ENCODE measurements at regions not wholly inside any gene's neighbourhood (a gene's known extent, or its start where the extent isn't known, plus 50 kb on each side); places are given as distances from the start of the nearest gene placed in this dataset.

DNA sequence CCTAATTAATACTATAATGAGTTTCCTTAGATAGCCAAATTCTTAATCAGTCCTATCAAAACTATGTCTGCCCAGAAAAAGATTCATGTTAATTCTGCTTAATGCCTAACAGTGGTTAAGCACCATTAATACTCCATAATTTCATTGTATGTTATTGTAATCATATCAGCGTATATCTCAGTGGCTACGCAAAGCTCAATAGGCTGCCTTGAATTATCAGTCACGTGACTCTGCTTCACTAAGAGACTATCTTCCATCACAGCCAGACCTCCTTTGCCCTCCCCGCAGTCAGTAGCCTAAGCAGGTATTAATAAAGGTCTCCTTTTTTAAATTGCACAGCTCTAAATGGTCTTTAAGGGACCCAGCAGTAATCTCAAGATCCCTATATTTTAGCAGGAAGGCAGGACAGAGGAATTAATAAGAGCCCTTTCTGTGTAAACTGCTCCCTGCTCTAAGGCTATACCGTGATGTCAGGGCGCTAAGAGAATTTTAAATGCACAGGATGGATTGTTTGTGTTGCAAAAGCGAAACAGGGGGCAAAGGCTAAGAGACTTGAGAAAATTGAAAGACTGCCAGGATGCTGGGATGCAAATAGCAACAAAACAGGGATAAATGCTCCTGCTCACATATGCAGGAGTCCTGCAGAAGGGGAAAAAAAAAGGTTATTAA lies 215.6 kb upstream of the POU3F3 start:
- H3K36me3 ChIP-seq: no peaks in the 10 kb centered on the region
- TF ChIP-seq CTCF (IDR thresholded peaks at IDR 0.05): no peak
- no peak overlapping the region for H3K27ac ChIP-seq
- no peaks in the 10 kb centered on the region for H3K9me3 ChIP-seq
- no peaks in the 10 kb centered on the region for H3K27me3 ChIP-seq
- H3K4me3 ChIP-seq (ENCODE audit: low read depth in 1 of 2, low read length in 1 of 2): no peak overlapping the region
- H3K4me1 ChIP-seq (ENCODE audit: control insufficient read depth in 1 of 2, insufficient read depth in 1 of 2, low read depth in 1 of 2, low read length in 1 of 2): no peaks in the 10 kb centered on the region

- no peak for TF ChIP-seq CTCF (IDR thresholded peaks at IDR 0.05)
- Histone ChIP-seq H3K27me3 (no peaks in the 10 kb centered on the region), H3K36me3 (no peaks in the 10 kb centered on the region), H3K4me1 (ENCODE audit: control insufficient read depth in 1 of 2, insufficient read depth in 1 of 2, low read depth in 1 of 2, low read length in 1 of 2) (no peaks in the 10 kb centered on the region), H3K9me3 (no peaks in the 10 kb centered on the region), H3K4me3 (ENCODE audit: low read depth in 1 of 2, low read length in 1 of 2) (no peak overlapping the region), H3K27ac (no peak overlapping the region)
Observed at GRCh38 chr2:104638859-104639202, 215.1 kb upstream of the POU3F3 start.

GRCh38 chr2:104641786-104642185 lies 212.1 kb upstream of the POU3F3 start:
- no peak overlapping the region for H3K27ac ChIP-seq
- H3K9me3 ChIP-seq: no peaks in the 10 kb centered on the region
- H3K36me3 ChIP-seq: no peaks in the 10 kb centered on the region
- no peak for TF ChIP-seq CTCF (IDR thresholded peaks at IDR 0.05)
- no peaks in the 10 kb centered on the region for H3K27me3 ChIP-seq
- no peak overlapping the region for H3K4me3 ChIP-seq (ENCODE audit: low read depth in 1 of 2, low read length in 1 of 2)
- H3K4me1 ChIP-seq (ENCODE audit: control insufficient read depth in 1 of 2, insufficient read depth in 1 of 2, low read depth in 1 of 2, low read length in 1 of 2): no peaks in the 10 kb centered on the region

DNA sequence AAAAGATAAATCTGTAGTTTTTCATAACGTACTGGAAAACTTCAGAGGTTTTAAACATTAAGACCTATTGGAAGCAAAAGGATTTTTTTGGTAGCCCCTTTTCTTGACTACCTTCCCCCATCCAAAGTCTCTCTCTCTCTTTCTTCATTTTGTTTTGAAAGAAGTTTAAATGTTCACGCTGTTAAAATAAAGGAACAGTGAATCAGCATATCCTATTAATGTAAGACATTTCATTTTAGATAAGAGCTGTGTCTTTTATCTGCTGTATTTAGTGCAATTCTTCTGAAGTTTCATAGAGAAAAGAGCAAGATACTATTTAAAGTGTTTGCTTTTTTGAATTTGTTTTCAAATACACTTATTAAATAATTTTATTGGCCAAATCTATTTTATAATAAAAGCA lies 205.5 kb upstream of the POU3F3 start:
- Histone ChIP-seq H3K4me1 (ENCODE audit: control insufficient read depth in 1 of 2, insufficient read depth in 1 of 2, low read depth in 1 of 2, low read length in 1 of 2) (peaks cover 0 to 4% of the 10 kb centered on the region in 2 experiments), H3K27me3 (no peaks in the 10 kb centered on the region), H3K27ac (no peak overlapping the region), H3K36me3 (no peaks in the 10 kb centered on the region), H3K4me3 (ENCODE audit: low read depth in 1 of 2, low read length in 1 of 2) (no peak overlapping the region), H3K9me3 (no peaks in the 10 kb centered on the region)
- no peak for TF ChIP-seq CTCF (IDR thresholded peaks at IDR 0.05)

- no peak overlapping the region for H3K4me3 ChIP-seq (ENCODE audit: low read depth in 1 of 2, low read length in 1 of 2)
- no peak overlapping the region for H3K27ac ChIP-seq
- H3K9me3 ChIP-seq: no peaks in the 10 kb centered on the region
- no peaks in the 10 kb centered on the region for H3K36me3 ChIP-seq
- peaks cover 0 to 4% of the 10 kb centered on the region in 2 experiments for H3K4me1 ChIP-seq (ENCODE audit: control insufficient read depth in 1 of 2, insufficient read depth in 1 of 2, low read depth in 1 of 2, low read length in 1 of 2)
- no peaks in the 10 kb centered on the region for H3K27me3 ChIP-seq
- no peak for TF ChIP-seq CTCF (IDR thresholded peaks at IDR 0.05)
Observed at GRCh38 chr2:104649866-104650265, 204.0 kb upstream of the POU3F3 start.

All from neutrophil (primary cell).